GM15510 (cell line): ENCODE measurements at regions not wholly inside any gene's neighbourhood (a gene's known extent, or its start where the extent isn't known, plus 50 kb on each side); places are given as distances from the start of the nearest gene placed in this dataset.

ENCODE experiments used
- POLR2A ChIP-seq: IDR thresholded peaks from 3 replicates; pipeline ENCODE4 v1.6.1; 2011; ENCODE audit warnings: borderline replicate concordance; ENCODE audit not compliant: insufficient read length; ENCODE audit errors: extremely low read depth

GRCh38 chr2:121008975-121009374 is 273.3 kb downstream of the GLI2 start:
- no peak for TF ChIP-seq POLR2A

DNA sequence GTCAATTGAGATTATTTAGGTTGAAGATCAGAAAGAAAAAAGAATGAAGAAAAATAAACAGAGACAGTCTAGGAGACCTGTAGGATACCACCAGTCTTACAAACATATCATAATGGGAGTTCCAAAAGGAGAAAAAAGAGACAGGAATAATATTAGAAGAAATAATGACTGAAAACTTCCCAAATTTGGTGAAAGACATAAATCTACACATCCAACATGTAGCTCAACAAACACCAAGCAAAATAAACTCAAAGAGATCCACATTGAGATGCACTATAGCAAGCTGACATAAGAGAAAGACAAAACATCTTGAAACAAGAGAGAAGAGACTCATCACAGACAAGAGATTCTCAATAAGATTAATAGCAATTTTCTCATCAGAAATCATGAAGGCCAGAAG is 274.0 kb downstream of the TFCP2L1 start:
- TF ChIP-seq POLR2A: no peak

GRCh38 chr2:121014876-121015275 is 270.1 kb downstream of the TFCP2L1 start:
- TF ChIP-seq POLR2A: no peak

DNA sequence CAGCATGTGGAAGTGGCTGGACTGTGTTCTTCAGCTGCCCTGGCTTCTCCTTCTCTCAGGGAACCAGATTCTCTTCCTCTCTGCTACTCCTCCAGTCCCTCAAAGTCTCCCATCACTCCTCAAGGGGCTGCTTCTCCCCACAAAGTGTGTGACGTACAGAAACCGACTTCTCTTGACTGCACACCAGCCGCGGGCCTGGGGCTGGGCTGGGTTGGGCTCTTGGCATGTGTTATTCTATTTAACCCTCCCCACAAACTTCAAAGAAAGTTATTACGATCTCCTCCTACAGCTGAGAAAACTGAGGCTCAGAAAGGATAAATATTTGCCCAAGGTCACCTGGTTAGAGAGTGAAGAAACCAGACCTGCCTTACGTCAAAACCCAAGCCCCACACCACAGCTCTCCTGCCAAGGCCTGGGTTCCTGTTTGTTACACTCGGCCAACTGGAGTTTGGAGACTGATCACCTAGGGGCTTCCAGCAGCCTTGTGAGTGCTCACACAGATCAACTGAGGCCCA is 269.0 kb downstream of the TFCP2L1 start:
- TF ChIP-seq POLR2A: no peak

DNA sequence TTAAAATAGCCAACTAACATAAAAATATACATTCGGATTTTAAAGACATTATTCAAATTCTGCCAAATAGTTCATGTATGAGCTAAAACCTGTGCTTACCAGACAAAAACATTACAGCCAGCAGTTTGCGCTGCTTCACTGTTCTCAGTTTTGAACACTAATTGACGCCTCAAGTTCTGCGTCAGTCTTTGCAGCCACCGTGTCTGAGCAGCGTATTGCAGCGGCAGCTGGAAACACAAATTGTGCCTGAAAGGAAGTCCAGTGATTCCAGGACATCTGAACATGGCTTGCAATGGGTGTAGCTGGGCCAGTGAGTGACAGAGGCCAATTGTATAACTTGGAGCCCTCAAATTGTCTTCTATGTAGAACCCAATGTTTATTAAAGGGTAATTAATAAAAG is 267.6 kb downstream of the TFCP2L1 start:
- no peak for TF ChIP-seq POLR2A

DNA sequence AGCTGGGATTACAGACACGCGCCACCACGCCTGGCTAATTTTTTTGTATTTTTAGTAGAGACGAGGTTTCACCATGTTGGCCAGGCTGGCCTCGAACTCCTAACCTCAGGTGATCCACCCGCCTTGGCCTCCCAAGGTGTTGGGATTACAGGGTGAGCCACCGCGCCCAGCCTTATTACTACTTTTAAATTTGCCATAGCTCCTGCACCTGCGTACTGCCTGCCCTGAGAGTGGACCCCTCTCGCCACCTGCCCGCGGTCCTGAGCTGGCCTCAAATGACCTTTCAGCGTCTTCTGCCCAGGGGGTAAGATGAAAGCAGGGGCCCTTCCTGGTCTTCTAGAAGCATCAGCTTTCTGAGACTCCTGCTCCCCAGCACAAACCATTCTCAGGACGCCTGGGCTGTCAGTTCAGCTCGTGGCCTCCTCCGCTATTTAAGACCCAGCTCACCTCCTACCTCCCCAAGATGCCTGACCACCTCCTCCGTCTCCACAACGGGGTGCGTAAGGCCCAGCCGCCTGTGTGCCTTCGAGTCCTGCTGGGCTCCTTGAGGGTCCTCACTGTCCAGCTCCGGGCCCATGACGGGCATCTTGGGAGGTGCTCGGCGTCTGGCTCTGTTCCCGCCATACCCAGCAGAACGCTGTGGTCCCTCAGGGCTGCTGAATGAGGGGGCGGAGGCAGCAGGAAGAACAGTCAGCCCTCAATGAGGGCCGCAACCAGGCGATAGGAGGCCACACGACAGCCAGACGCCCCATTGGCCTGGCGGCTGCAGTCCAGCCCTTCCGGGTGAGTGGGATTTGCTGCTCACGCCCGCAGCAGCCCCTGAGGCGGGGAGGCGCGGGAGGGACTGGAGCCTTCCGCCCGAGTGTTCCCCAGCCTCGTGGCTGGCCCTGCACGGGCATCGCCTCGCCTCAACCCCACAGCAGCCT is 266.6 kb downstream of the TFCP2L1 start:
- TF ChIP-seq POLR2A: no peak

DNA sequence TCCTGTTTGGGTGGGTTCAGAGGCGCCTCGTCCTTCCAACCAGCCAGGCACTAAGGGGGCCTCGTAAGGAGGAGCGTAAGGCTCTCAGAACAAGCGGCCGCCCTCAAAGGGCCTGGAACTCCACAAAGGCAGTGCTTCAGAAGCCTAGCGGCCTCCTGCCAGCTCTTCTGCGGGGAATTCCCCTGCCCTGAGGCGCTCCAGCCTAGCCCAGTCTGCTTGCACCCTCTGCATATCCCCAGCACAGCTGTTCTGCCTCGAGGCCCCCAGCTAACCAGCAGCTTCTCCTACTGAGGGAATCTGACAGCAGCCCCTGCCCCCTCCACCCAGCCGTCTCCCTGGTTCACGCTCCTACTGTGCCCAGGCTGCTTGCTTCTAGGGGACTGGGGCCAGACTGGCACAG is 265.9 kb downstream of the TFCP2L1 start:
- TF ChIP-seq POLR2A: no peak

- TF ChIP-seq POLR2A: no peak
These were observed 265.2 kb downstream of the TFCP2L1 start for GRCh38 chr2:121019756-121020155.

- no peak for TF ChIP-seq POLR2A
These were observed 263.3 kb downstream of the TFCP2L1 start for GRCh38 chr2:121021685-121022084.

DNA sequence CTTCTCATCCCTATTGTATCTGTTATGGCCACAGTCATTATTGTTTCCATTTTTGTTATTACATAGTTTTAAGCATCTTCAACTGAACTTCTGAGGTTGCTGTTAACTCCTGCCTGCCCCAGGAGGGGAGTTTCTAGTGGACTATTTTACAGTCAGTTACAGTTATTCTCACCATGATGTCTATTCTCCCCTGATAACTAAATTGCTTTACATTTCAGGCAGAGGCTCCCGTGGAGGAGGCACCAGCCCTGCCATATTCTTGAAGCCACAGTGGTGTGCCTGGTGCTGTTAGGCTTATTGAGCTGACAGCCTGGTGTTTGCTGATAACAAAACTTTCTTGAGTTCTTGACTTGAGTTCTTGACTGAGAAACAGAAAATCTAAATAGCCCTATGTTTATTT is 256.4 kb downstream of the TFCP2L1 start:
- no peak for TF ChIP-seq POLR2A

GRCh38 chr2:121030523-121030922 is 254.5 kb downstream of the TFCP2L1 start:
- TF ChIP-seq POLR2A: no peak

- no peak for TF ChIP-seq POLR2A
These were observed 253.2 kb downstream of the TFCP2L1 start for GRCh38 chr2:121031568-121032340.

DNA sequence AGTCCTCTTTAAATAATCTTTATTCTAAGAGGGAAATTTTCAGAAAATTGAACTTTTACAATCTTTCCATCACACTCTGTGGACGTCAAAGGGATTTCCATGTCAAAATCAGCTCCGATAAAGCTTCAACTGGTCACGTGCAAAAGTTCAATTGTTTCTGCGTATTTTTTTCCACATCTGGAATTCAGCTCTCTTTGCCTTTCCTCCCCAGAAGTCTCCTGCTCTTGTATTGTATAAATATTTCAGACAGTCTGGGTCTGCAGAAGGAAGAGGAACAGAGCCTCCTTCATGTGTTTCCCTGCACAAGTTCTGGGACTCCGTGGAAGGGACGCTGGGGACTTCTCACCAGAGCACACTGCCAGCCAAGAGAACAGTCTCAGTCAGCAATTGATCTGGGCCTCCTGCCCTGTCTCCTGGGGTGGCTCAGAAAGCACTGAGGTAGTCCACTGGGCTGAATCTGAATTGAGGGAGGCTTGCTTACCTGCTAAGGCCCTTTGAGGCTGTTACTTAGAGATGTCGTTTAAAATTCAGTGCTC is 251.5 kb downstream of the TFCP2L1 start:
- no peak for TF ChIP-seq POLR2A

DNA sequence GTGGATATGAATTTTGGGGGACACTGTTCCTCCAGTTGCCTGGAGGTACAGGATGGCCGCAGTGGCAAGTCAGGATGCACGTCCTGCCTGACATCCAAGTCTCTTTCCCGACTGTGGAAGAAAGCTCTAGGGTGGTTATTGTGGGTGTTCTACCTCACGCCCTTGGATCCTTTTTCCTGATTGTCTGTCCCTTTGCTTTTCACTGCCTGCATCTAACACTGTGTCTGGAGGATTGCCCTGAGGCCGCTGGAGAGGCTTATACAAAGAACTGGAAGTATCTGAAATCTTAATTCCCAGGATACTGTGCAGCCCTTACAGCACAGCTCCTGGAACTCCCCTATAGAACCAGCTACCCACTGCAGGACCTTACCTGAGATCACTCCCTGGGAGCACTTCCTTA is 250.5 kb downstream of the TFCP2L1 start:
- no peak for TF ChIP-seq POLR2A

DNA sequence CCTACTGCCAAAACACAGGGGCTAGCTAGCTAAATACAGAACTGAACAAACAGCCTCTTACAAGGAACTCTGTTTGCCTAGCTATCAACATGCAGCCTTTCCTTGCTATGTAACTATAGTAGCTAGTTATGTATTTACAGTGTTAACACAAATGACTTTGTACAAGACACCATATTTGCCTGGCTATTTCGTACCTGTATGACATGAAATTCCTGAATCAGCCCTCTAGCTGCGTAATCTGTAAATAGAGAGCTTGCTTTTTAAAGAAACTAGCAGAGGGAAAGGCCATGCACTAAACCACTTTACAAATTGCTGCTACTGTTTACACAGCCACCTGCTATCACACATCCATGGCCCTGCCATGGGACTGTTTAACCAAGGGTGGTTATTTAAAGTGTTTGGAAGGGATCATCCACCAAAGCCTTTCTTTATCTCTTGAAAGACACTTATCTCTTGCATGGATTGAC is 248.7 kb downstream of the TFCP2L1 start:
- no peak for TF ChIP-seq POLR2A

- no peak for TF ChIP-seq POLR2A
These were observed 247.5 kb downstream of the TFCP2L1 start for GRCh38 chr2:121037480-121037879.

DNA sequence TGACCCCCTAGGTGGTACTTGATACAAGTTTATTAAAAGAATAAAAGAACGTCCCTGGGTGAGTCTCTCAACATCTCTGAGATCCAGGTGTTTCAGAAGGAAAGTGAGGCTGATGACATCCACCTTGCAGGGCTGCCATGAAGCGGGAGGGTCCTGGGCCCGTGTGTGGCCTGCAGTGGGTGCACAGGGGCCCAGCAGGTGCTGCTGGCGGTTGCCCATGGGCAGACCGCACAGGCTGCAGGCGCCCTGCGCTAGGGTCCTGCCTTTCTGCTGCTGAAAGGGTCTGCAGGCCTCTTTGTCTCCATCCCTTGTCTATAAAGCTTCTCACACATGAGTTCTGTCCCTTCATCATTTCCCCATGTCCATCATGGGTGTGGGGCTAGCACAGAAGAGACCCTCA is 247.0 kb downstream of the TFCP2L1 start:
- no peak for TF ChIP-seq POLR2A
